Ramos (cell line): ENCODE measurements at regions not wholly inside any gene's neighbourhood (a gene's known extent, or its start where the extent isn't known, plus 50 kb on each side); places are given as distances from the start of the nearest gene placed in this dataset.

Experiments used
- in situ Hi-C: fragments of 300-500 bp; cut with MboI; formaldehyde crosslinking; loops from one replicate; pipeline ENCODE4 v1.14.3; 2022; ENCODE audit warnings: low sequenced_read_pairs; ENCODE audit not compliant: unreplicated experiment

GRCh38 chr3:117348884-117349283 is 639.3 kb downstream of the TUSC7 start:
- in situ Hi-C loops, result no loop called here

- in situ Hi-C loops, result no loop called here
Measured at GRCh38 chr3:117349566-117349965, 640.0 kb downstream of the TUSC7 start.

DNA sequence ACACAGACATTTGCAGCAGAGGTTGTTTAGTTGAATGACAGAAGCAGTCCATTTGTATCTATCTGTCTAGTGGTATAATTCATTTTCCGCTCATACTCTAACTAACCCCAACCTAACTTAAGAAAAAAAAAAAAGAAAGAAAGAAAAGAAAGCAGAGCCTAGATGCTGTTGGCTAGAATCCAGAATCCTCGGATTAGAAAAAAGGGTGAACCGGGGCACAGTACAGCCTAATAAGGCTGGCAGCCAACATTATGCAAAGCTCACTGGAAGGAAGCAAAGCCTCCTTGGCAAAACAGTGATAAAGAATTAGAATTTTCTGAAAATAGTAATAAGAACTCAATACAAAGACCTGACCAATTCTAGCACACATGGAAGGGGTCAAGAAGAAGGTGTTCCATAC is 640.8 kb downstream of the TUSC7 start:
- in situ Hi-C loops, result no loop called here

GRCh38 chr3:117355566-117355965 is 646.0 kb downstream of the TUSC7 start:
- in situ Hi-C loops, result no loop called here

- in situ Hi-C loops, result no loop called here
Measured at GRCh38 chr3:117356091-117356705, 646.6 kb downstream of the TUSC7 start.

DNA sequence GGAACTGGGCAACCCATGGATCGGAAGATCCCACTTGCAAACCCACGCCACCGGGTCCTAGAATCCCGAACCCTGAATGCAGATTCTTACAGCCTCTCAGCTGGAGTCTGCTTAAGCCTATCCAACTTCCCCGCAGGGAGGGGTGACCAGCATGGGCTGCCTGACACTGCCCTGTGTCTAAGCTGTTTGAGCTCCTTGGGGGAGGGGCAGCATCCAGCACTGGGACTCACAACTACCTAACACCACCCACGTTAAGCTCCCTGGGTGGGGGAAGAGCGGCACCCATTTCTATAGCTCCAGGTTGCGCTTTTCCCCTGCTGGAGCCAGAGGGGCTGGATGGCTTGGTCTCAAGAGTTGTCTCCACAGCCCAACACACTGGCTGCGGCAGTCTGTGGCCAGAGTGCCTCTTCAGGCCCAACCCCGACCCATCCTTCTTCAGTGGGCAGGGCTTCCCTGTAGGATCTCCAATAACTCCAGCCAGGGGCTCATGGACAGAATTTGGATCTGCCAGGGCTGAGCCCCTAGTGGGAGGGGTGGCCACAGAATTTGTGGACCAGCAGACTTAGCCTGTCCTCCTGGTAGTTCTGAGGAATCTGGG is 649.2 kb downstream of the TUSC7 start:
- in situ Hi-C loops, result no loop called here

DNA sequence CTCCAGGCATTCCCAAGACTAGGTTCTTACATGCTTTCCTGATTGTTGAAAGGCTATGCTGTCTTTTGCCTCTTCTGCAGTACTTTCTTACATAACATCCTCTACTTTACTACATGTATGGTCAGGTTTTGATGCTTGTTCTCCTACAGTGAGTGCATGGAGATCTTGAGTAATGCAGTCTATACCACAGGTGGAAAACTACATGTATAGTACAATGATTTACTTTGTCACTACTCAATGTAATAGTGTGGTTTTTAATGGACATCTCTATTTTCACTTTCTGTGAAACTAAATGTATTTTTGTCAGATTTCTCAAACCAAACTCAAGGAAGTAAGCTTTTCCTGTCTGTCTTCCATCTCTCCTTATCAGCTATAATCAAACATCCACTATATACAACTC is 657.0 kb downstream of the TUSC7 start:
- in situ Hi-C loops, result no loop called here

DNA sequence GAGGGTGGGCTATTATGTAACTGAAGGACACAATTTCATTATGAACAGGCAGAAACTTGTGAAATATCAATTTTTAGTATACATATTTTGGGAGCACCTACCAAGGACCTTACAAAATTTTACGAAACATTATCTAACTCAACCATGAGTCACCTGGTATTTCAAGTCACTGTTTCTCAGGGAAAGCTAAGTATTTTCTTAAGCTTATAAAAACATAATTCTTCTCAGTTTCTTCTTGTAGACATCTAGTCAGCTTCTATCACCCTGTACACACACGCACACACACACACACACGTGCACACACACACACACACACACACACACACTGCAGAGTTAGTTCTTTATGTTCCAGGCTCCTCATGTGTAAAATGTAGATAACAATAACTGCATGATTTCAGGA is 658.3 kb downstream of the TUSC7 start:
- in situ Hi-C loops, result no loop called here

GRCh38 chr3:117380631-117381030 is 671.1 kb downstream of the TUSC7 start:
- in situ Hi-C loops, result no loop called here

DNA sequence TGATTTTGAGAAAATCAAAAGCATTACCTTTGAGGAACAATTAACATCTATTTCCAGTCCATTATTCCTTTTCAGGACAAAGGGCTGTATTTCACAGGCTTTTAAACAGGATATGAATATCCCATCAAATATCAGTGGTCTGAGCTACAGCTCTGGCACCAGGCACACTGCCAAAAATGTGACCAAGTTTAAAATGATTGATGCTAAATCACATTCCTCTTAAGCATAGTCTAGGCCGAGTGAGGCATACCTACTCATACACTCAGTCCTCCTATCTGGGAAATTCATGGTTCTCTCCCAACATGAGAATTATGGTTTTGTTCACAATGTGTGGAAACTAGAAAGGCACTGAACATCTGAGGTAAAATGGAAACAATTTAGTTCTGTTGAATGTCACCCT is 683.5 kb downstream of the TUSC7 start:
- in situ Hi-C loops, result no loop called here

DNA sequence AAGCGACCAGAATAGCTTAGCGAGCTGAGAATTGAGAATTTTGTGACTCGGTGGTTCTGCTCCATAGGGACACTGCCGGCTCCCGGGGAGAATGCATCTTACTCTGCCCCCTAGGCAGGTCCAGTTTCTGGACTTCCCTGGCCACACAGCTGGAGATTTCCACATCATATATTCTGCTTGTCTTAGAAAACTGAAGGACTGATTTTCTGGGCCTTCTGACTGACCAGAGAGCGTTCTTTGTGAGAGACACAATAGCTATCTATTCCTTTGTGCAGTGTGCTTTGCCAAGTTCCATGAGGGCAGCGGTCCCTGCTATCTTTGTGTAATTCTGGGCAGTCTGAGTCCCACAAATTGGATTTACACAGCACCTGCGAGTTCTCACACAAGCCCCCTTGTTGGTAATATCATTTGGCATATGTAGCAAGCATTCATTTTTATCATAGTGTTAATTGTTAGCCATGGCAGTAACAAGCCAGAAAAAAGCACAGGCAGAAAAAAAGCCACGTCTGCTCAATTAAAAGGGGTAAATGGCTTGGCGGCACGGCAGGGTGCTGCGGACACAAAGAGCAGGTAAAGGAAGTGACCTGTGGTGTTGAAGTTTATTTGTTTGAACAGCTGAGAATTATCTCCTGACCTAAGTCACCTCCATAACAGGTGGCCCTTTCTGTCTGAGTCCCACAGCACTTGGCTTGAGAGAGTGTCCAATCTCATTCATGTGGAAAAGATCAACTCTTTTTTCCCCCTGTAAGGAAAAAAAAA is 688.7 kb downstream of the TUSC7 start:
- in situ Hi-C loops, result no loop called here

DNA sequence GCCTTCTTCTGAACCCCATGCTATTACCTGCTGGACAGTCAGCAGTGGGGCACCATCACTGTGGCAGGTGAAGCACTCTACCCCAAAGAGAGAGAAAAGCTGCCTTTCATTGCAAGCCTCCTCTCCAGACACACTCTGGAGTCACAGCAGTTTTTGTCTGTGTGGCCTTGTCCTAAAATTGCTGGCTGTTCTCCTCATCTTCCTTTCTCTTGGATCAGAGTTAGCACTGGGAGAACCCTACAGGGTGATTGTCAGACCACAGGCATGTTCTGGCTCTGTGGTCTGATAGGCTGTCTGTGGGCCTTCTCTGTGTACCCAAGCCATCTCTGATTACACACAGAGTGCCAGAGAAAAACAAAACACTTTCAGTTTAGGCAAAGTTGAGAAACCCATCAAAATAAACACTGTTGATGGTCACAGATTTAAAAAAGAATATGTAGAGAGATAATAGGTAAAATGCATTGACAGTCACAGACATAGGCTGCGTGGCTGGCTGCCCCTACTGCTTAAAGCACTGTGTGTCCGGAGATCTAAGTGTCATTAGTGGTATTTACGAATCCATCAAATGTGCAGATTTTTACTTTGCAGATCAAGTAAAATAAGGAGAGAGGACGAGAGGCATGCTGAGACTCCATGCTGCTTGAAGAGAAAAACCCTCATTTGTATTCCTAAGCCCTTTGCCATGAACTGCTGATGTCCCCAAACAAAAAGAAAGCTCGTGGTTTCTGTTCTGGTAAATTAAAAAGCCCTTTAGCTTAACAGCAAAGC is 689.9 kb downstream of the TUSC7 start:
- in situ Hi-C loops, result no loop called here

- in situ Hi-C loops, result no loop called here
Measured at GRCh38 chr3:117400303-117400702, 690.7 kb downstream of the TUSC7 start.

DNA sequence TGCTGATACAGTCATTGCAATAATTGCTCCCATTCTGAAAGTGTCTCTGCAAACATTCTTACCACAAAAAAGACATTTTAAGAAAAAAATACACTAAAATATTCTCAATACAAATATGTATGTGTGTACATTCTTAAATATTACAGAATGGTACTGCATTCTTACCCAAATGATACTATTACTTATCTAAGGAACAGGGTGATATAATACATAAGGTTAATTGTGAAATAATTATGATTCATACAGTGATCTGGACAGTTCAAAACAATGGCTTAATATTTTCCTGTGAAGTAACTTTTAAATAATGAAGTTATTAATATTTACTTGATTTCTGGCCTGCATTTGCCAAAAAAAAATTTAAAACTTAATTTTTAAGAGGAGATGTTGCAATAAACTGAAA is 694.6 kb downstream of the TUSC7 start:
- in situ Hi-C loops, result no loop called here

- in situ Hi-C loops, result no loop called here
Measured at GRCh38 chr3:117404730-117405129, 695.2 kb downstream of the TUSC7 start.

DNA sequence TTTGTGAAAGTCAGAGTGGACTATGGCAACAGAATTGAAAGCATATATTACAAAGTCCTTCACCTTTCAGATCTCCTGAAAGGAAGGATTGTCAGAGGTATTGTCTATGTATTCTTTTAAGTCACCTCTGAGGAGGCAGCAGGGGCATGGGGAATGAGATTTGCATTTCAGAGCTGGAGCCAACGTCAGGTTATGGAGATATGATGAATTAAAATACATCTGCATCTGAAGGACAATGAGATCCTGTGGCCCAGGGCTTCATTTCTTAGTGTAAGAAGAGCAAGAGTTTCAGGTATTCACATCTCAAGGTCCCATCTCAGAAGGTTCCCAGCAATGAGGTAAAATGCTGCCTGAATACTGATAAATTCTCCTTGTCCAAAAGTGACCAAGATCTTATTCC is 695.8 kb downstream of the TUSC7 start:
- in situ Hi-C loops, result no loop called here

DNA sequence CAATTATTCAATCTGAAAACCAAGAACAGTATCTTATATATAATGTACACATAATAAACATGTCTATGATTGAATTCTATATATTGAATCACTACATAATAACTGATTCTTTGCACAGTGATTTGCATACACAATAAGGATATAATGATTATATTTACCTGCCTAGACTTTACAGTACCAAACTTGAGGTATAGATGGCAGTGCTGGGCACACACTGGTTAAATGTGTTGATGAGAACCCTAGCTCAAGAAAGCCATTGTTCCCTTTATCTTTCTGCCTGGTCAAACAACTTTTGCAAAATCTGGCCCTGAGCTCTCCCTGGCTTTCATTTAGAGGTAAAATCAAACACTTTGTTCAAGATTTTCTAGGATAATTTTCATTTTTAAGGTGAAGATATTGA is 697.7 kb downstream of the TUSC7 start:
- in situ Hi-C loops, result no loop called here

DNA sequence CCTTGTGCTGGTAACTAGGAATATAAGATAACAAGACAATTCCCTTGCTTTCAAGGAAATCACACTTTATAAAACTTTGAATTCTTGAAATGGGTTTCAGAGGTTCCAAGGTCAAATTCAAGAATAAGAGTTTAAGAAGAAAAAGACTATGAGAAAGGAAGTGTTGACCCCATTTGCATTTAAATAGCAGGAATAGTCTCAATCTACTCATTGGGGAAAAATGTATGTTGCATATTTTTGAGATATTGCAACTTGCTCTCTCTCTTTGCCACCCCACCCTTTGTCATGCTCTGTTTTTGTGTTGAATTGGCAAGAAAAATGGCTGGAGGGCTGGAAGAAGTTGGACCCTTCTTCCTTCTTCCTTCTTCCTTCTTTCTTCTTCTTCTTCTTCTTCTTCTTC is 699.2 kb downstream of the TUSC7 start:
- in situ Hi-C loops, result no loop called here

- in situ Hi-C loops, result no loop called here
Measured at GRCh38 chr3:117409256-117409655, 699.7 kb downstream of the TUSC7 start.

DNA sequence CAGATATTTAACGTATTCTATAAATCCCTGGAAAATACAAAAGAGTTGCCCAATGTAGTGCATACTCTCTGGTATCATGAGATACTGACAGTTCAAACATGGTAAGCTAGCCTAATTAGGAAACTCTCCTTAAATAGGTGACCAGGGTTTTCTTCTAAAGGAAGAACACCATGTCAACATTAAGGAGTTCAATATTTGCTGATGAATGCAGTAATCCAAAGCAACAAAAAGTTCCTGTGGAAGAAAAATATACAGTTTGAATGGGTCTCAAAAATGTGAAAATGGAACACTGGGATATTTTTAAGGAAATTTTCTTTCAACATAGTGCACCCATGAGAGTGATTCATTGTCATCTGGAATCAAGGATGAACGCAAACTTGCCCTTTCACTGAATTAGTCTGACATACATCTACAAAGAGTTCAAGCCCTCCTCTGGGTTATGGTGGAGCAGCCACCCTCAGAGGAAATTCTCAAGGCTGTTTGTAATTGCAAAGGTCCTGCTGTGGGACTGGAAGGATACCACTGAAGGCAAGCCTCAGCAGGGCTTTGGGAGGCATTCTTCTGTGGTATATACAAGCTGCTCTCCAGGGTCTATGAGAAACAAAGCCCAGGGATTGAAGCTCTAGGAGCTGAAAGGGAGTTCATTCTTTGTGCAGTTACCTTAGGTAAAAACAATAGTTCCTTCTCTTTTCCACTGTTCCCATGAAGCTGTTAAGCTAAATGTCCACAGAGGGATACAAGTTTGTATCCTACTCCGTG is 700.3 kb downstream of the TUSC7 start:
- in situ Hi-C loops, result no loop called here
